H1 (cell line): ENCODE measurements at regions not wholly inside any gene's neighbourhood (a gene's known extent, or its start where the extent isn't known, plus 50 kb on each side); places are given as distances from the start of the nearest gene placed in this dataset.

ENCODE experiments used
- CTCF ChIA-PET: fragments of 300-600 bp; sonication (Branson Sonifier 250); formaldehyde crosslinking; loops from one replicate; lab custom pipeline; 2021; ENCODE audit not compliant: partially characterized antibody; lab: Charles Lee
- POLR2A ChIA-PET: fragments of 300-600 bp; sonication (Branson Sonifier 250); formaldehyde crosslinking; loops from one replicate; lab custom pipeline; 2021; ENCODE audit warnings: inconsistent platforms; ENCODE audit not compliant: partially characterized antibody; lab: Charles Lee
- DNase-seq, 2 experiments: peaks; one replicate each; pipeline versions ENCODE4 v3.0.0 to v3.0.0-alpha.2; 2010 to 2022; ENCODE audit warnings: low spot score in 2 of 2, low read depth in 1 of 2, mixed read lengths in 1 of 2
- FAIRE-seq: peaks from 2 replicates; lab custom pipeline; 2011; peaks lifted over from hg19 to GRCh38; lab: Jason Lieb, UNC
- H2AFZ ChIP-seq: 2 replicates; pipeline ENCODE4 v1.8.1; 2012; ENCODE audit warnings: low read length, inconsistent platforms
- H2AK5ac ChIP-seq: 2 replicates; pipeline ENCODE4 v1.6.1; 2013; ENCODE audit warnings: low read depth, low read length
- H2BK120ac ChIP-seq: replicated peaks from 2 replicates; pipeline ENCODE3; 2013; ENCODE audit warnings: low read depth, low read length, inconsistent platforms
- H2BK12ac ChIP-seq: 2 replicates; pipeline ENCODE4 v1.6.1; 2013; ENCODE audit warnings: low read depth, low read length
- H2BK15ac ChIP-seq: 2 replicates; pipeline ENCODE4 v1.6.1; 2013; ENCODE audit warnings: low read length
- H2BK20ac ChIP-seq: 2 replicates; pipeline ENCODE4 v1.6.1; 2013; ENCODE audit warnings: low read length
- H2BK5ac ChIP-seq: 2 replicates; pipeline ENCODE4 v1.6.1; 2013; ENCODE audit warnings: low read depth, low read length
- H3K14ac ChIP-seq: 2 replicates; pipeline ENCODE4 v1.6.1; 2013; ENCODE audit warnings: inconsistent platforms; ENCODE audit not compliant: insufficient read length
- H3K18ac ChIP-seq: 2 replicates; pipeline ENCODE4 v1.6.1; 2013; ENCODE audit warnings: low read length; ENCODE audit errors: extremely low read depth
- H3K23ac ChIP-seq: 2 replicates; pipeline ENCODE4 v1.6.1; 2013; ENCODE audit warnings: inconsistent platforms; ENCODE audit not compliant: insufficient read length
- H3K23me2 ChIP-seq: 2 replicates; pipeline ENCODE4 v1.6.1; 2013; ENCODE audit warnings: low read depth, low read length
- H3K27ac ChIP-seq: 2 replicates; pipeline ENCODE4 v1.6.1; 2011; ENCODE audit warnings: low read depth, low read length, inconsistent platforms
- H3K27me3 ChIP-seq, 4 experiments: replicated peaks in 1 of 4; 1 replicate in 1 of 4; 2 replicates in 3 of 4; pipeline versions ENCODE4 v1.6.1 to v1.8.1; 2011 to 2013; ENCODE audit warnings: low read length in 3 of 4, mild to moderate bottlenecking in 3 of 4, inconsistent platforms in 2 of 4, mixed read lengths in 2 of 4, moderate library complexity in 1 of 4; ENCODE audit not compliant: control insufficient read depth in 3 of 4, insufficient read depth in 3 of 4; ENCODE audit errors: extremely low read depth in 1 of 4
- H3K36me3 ChIP-seq, 4 experiments: 2 replicates each; pipeline versions ENCODE4 v1.6.1 to v1.8.1; 2011 to 2013; ENCODE audit warnings: mild to moderate bottlenecking in 4 of 4, low read length in 3 of 4, moderate library complexity in 2 of 4, control low read depth in 1 of 4, inconsistent platforms in 1 of 4; ENCODE audit not compliant: insufficient read depth in 4 of 4, control insufficient read depth in 2 of 4
- H3K4ac ChIP-seq: replicated peaks from 2 replicates; pipeline ENCODE3; 2013; ENCODE audit warnings: low read length, low read depth, mixed read lengths, inconsistent platforms; ENCODE audit not compliant: insufficient read length
- H3K4me1 ChIP-seq, 4 experiments: replicated peaks in 1 of 4; 1 replicate in 1 of 4; 2 replicates in 3 of 4; pipeline versions ENCODE4 v1.6.1 to v1.8.1; 2011 to 2013; ENCODE audit warnings: low read length in 3 of 4, inconsistent platforms in 2 of 4, mixed read lengths in 1 of 4; ENCODE audit not compliant: insufficient read depth in 4 of 4, control insufficient read depth in 3 of 4
- H3K4me2 ChIP-seq, 2 experiments: 2 replicates each; pipeline versions ENCODE4 v1.6.1 to v1.8.1; 2011 to 2013; ENCODE audit warnings: low read depth in 2 of 2, low read length in 2 of 2, control low read depth in 1 of 2, inconsistent platforms in 1 of 2, mild to moderate bottlenecking in 1 of 2; ENCODE audit not compliant: insufficient read depth in 1 of 2
- H3K4me3 ChIP-seq, 4 experiments: fragments of 200-600, 300-600 bp in 1 of 4; sonication (generic), shearing (Covaris generic), sonication (Bioruptor Twin) in 1 of 4; 2 replicates each; pipeline versions ENCODE4 v1.5.1 to v1.8.1; 2011 to 2016; ENCODE audit warnings: low read length in 4 of 4, low read depth in 3 of 4, control low read depth in 2 of 4, inconsistent platforms in 2 of 4, mild to moderate bottlenecking in 2 of 4, mixed read lengths in 1 of 4, moderate library complexity in 1 of 4; ENCODE audit not compliant: insufficient read depth in 2 of 4; ENCODE audit errors: extremely low read depth in 1 of 4
- H3K56ac ChIP-seq: replicated peaks from 2 replicates; pipeline ENCODE3; 2013; ENCODE audit warnings: low read depth, mild to moderate bottlenecking, mixed read lengths, low read length, inconsistent platforms; ENCODE audit not compliant: insufficient read length
- H3K79me1 ChIP-seq: 2 replicates; pipeline ENCODE4 v1.6.1; 2013; ENCODE audit warnings: low read depth, low read length, control low read depth
- H3K79me2 ChIP-seq, 2 experiments: 2 replicates each; pipeline versions ENCODE4 v1.6.1 to v1.8.1; 2012 to 2013; ENCODE audit warnings: low read length in 2 of 2, mild to moderate bottlenecking in 2 of 2, inconsistent platforms in 1 of 2; ENCODE audit not compliant: insufficient read depth in 2 of 2, control insufficient read depth in 1 of 2
- H3K9ac ChIP-seq, 4 experiments: replicated peaks in 1 of 4; 1 replicate in 1 of 4; 2 replicates in 3 of 4; pipeline versions ENCODE4 v1.6.1 to v1.8.1; 2011 to 2013; ENCODE audit warnings: low read depth in 3 of 4, low read length in 3 of 4, control low read depth in 2 of 4, mild to moderate bottlenecking in 2 of 4, moderate library complexity in 2 of 4, inconsistent platforms in 1 of 4; ENCODE audit errors: extremely low read depth in 1 of 4
- H3K9me3 ChIP-seq, 2 experiments: 2 replicates each; pipeline versions ENCODE4 v1.6.1 to v1.8.1; 2012 to 2013; ENCODE audit warnings: mild to moderate bottlenecking in 2 of 2, moderate library complexity in 2 of 2, control low read depth in 1 of 2, inconsistent platforms in 1 of 2, low read depth in 1 of 2, low read length in 1 of 2, mixed read lengths in 1 of 2; ENCODE audit not compliant: insufficient read depth in 2 of 2
- H4K20me1 ChIP-seq, 2 experiments: replicated peaks in 1 of 2; 2 replicates each; pipeline versions ENCODE3 to v1.8.1; 2011 to 2013; ENCODE audit warnings: inconsistent platforms in 2 of 2, low read length in 2 of 2, mild to moderate bottlenecking in 1 of 2; ENCODE audit not compliant: insufficient read depth in 2 of 2, control insufficient read depth in 1 of 2
- H4K5ac ChIP-seq: 2 replicates; pipeline ENCODE4 v1.6.1; 2013; ENCODE audit warnings: low read length, low read depth, mixed read lengths, inconsistent platforms; ENCODE audit not compliant: insufficient read length
- H4K8ac ChIP-seq: 2 replicates; pipeline ENCODE4 v1.8.0; 2013; ENCODE audit warnings: mild to moderate bottlenecking, moderate library complexity, low read length, inconsistent platforms; ENCODE audit not compliant: insufficient read depth; ENCODE audit errors: extremely low read depth
- H4K91ac ChIP-seq: replicated peaks from 2 replicates; pipeline ENCODE3; 2013; ENCODE audit warnings: low read length, mixed read lengths, inconsistent platforms; ENCODE audit not compliant: insufficient read length
- ATF2 ChIP-seq: IDR thresholded peaks from 2 replicates; pipeline ENCODE4 v1.6.1; 2012; ENCODE audit warnings: low read length, inconsistent platforms
- BRCA1 ChIP-seq: IDR thresholded peaks from 2 replicates; pipeline ENCODE4 v1.6.1; 2012; ENCODE audit warnings: low read depth, low read length, improper control_type of control experiment
- CEBPB ChIP-seq: IDR thresholded peaks from 2 replicates; pipeline ENCODE4 v1.6.1; 2012; ENCODE audit warnings: low read depth, low read length
- JUND ChIP-seq: IDR thresholded peaks from 2 replicates; pipeline ENCODE4 v1.6.1; 2011; ENCODE audit warnings: mild to moderate bottlenecking, improper control_type of control experiment, low read length
- KDM1A ChIP-seq: fragments of 200-600, 300-600 bp; sonication (generic); IDR thresholded peaks from 2 replicates; pipeline ENCODE4 v1.7.1; 2016; ENCODE audit warnings: mild to moderate bottlenecking, low read length, borderline replicate concordance
- MAFK ChIP-seq: IDR thresholded peaks from 2 replicates; pipeline ENCODE4 v1.6.1; 2012; ENCODE audit warnings: low read depth, mild to moderate bottlenecking, improper control_type of control experiment, low read length
- MAX ChIP-seq: IDR thresholded peaks from 2 replicates; pipeline ENCODE4 v1.6.1; 2012; ENCODE audit warnings: inconsistent platforms
- POLR2A ChIP-seq, 2 experiments: IDR thresholded peaks; 1 replicate in 1 of 2; 2 replicates in 1 of 2; pipeline ENCODE4 v1.6.1; 2011; ENCODE audit warnings: low read depth in 2 of 2, low read length in 2 of 2, mild to moderate bottlenecking in 2 of 2; ENCODE audit errors: control extremely low read depth in 1 of 2
- RAD21 ChIP-seq, 2 experiments: IDR thresholded peaks in 1 of 2; conservative IDR thresholded peaks in 1 of 2; 2 replicates each; pipeline ENCODE4 v1.6.1; 2011; ENCODE audit warnings: low read depth in 2 of 2, low read length in 2 of 2, improper control_type of control experiment in 1 of 2, inconsistent platforms in 1 of 2, mild to moderate bottlenecking in 1 of 2, moderate library complexity in 1 of 2
- RFX5 ChIP-seq: IDR thresholded peaks from 2 replicates; pipeline ENCODE4 v1.6.1; 2011; ENCODE audit warnings: low read depth, low read length, improper control_type of control experiment, borderline replicate concordance
- SUZ12 ChIP-seq: fragments of 200-600 bp; sonication (generic); IDR thresholded peaks from 2 replicates; pipeline ENCODE4 v1.6.1; 2012; ENCODE audit warnings: mild to moderate bottlenecking, inconsistent platforms, low read length, moderate library complexity, mixed read lengths
- TAF7 ChIP-seq: optimal IDR thresholded peaks from 2 replicates; pipeline ENCODE3; 2011; ENCODE audit warnings: low read depth, mild to moderate bottlenecking, inconsistent platforms, low read length, moderate library complexity, borderline replicate concordance
- TCF12 ChIP-seq: IDR thresholded peaks from 2 replicates; pipeline ENCODE4 v1.6.1; 2011; ENCODE audit warnings: low read depth, mild to moderate bottlenecking, low read length
- YY1 ChIP-seq: IDR thresholded peaks from 2 replicates; pipeline ENCODE4 v1.6.1; 2011; ENCODE audit warnings: low read depth, mild to moderate bottlenecking, low read length
- WGBS, 2 experiments: shearing (Covaris generic) in 1 of 2; methylation state at CpG; one replicate each; pipeline versions ENCODE4 v1.1.6 to v1.1.7; 2013 to 2015; ENCODE audit warnings: low lambda C conversion rate in 2 of 2, mixed read lengths in 2 of 2, inconsistent platforms in 1 of 2, low coverage in 1 of 2, missing lambda C conversion rate in 1 of 2; ENCODE audit not compliant: insufficient replicate concordance in 2 of 2, insufficient coverage in 1 of 2, insufficient read length in 1 of 2; ENCODE audit errors: extremely low coverage in 1 of 2, missing lambda C conversion rate in 1 of 2; 5-methylcytosine and 5-hydroxymethylcytosine counted together

- no peaks in the 10 kb centered on the region for H3K36me3 ChIP-seq
- ChIA-PET POLR2A (no interaction called here), CTCF (interaction anchor here (1.3 to 1.6 kb wide), 2 partner anchors 30 to 63 kb away, joined by 3 to 6 read pairs; no protein-coding TSS in a partner anchor)
- DNase-seq, result no peak
- H3K9ac ChIP-seq, result no peak overlapping the region
- no peaks in the 10 kb centered on the region; a peak in 1 of 4 replicates for H3K9me3 ChIP-seq
- no peak overlapping the region for H2AK5ac ChIP-seq
- no peaks in the 10 kb centered on the region for H3K4me1 ChIP-seq
- FAIRE-seq, result no peak
- H4K91ac ChIP-seq, result no peak overlapping the region
- H3K4me2 ChIP-seq, result no peak overlapping the region
- H2BK15ac ChIP-seq, result no peak overlapping the region
- no peaks in the 10 kb centered on the region for H3K23me2 ChIP-seq
- no peak overlapping the region for H3K4me3 ChIP-seq
- peaks cover 0 to 2% of the 10 kb centered on the region in 2 experiments for H4K20me1 ChIP-seq
- no peak overlapping the region for H4K5ac ChIP-seq
- H2AFZ ChIP-seq, result no peak overlapping the region
- no peak overlapping the region for H2BK20ac ChIP-seq
- H4K8ac ChIP-seq, result no peak overlapping the region
- H3K79me2 ChIP-seq, result no peaks in the 10 kb centered on the region
- H3K79me1 ChIP-seq, result no peaks in the 10 kb centered on the region
- H3K27me3 ChIP-seq, result no peaks in the 10 kb centered on the region
- no peak overlapping the region for H3K23ac ChIP-seq
- 53% methylated on average over 1 of the region's 1 CpG; no CpG with 5 or more reads in 1 of the 2 experiments for WGBS, 2 experiments
- H2BK12ac ChIP-seq, result no peak overlapping the region
- H3K18ac ChIP-seq, result no peak overlapping the region
- no peak overlapping the region for H3K4ac ChIP-seq
- H2BK120ac ChIP-seq, result no peak overlapping the region
- no peak overlapping the region for H3K56ac ChIP-seq
- no peak overlapping the region for H3K14ac ChIP-seq
- H3K27ac ChIP-seq, result no peak overlapping the region
- no peak overlapping the region for H2BK5ac ChIP-seq
- TF ChIP-seq MAX (no peak), TAF7 (no peak), RFX5 (no peak), KDM1A (no peak), SUZ12 (no peak), MAFK (no peak), JUND (no peak), ATF2 (no peak), POLR2A (IDR thresholded peaks at IDR 0.05; ENCODE audit: control extremely low read depth in 1 of 2, low read depth in 2 of 2, low read length in 2 of 2) (no peak), RAD21 (IDR thresholded peaks at IDR 0.05 in 1 of 2, conservative IDR thresholded peaks at IDR 0.05 in 1 of 2; ENCODE audit: low read depth in 2 of 2, low read length in 2 of 2) (no peak), YY1 (no peak), TCF12 (no peak), CEBPB (no peak), BRCA1 (no peak)
Measured at GRCh38 chr2:18918280-18918679, 328.9 kb upstream of the NT5C1B start.
